ENCODE measurements at regions not wholly inside any gene's neighbourhood (a gene's known extent, or its start where the extent isn't known, plus 50 kb on each side); places are given as distances from the start of the nearest gene placed in this dataset.

DNA sequence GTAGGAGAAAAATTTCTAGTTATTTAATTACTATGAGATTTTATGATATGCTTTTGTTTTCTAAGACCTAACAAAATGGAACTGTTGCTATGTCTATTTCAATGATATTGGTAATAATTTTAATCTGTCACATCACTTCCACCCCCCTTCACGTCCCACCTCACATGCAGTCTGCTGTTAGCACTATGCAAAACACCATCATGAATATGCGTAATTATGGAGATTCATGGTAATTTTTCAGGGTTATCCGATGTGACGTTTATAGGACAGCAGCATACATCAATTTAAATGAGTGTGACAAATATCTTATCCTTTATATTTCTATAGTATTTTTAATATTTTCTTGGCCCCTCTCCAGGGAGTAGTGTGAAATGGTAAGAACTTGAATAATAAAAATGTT is 283.8 kb upstream of the TMEM161B start:
- WGBS (ENCODE audit: insufficient coverage, insufficient replicate concordance, low lambda C conversion rate, missing lambda C conversion rate) = 48% methylated on average over 4 of the region's 4 CpGs
- no peaks in the 10 kb centered on the region; a peak in 1 of 4 replicates for H3K27me3 ChIP-seq (replicated peaks in 1 of 2; ENCODE audit: control insufficient read depth in 2 of 2, insufficient read depth in 2 of 2, low read length in 1 of 2)
- H3K27ac ChIP-seq (ENCODE audit: control insufficient read depth, insufficient read depth) = no peak overlapping the region
- in situ Hi-C loops (cut with MboI) (no loop called here), intact Hi-C loops (cut with micrococcal nuclease; ENCODE audit: unreplicated experiment) (no loop called here)
- no peaks in the 10 kb centered on the region for H3K36me3 ChIP-seq (ENCODE audit: control insufficient read depth in 2 of 2, insufficient read depth in 2 of 2, low read length in 1 of 2)
- ChIA-PET RAD21 (ENCODE audit: unreplicated experiment) (interaction anchor here (1.0 kb wide), 1 partner anchor 138 kb away, joined by 3 read pairs; no protein-coding TSS in a partner anchor), SMC1A (ENCODE audit: uncharacterized antibody, unreplicated experiment) (interaction anchor here (1.0 to 1.6 kb wide), 2 partner anchors 9 to 10 kb away, joined by 3 to 4 read pairs; no protein-coding TSS in a partner anchor), CTCF (no interaction called here), POLR2A (no interaction called here)
- no peaks in the 10 kb centered on the region for H3K4me1 ChIP-seq (ENCODE audit: control insufficient read depth, insufficient read depth, low read length)
- DNase-seq (ENCODE audit: low read depth, low spot score) (no peak), FAIRE-seq (no peak), ATAC-seq (no peak)
- H2AFZ ChIP-seq (ENCODE audit: control insufficient read depth, low read depth, low read length) = no peak overlapping the region
- no peak overlapping the region for H3K9ac ChIP-seq (ENCODE audit: control insufficient read depth, insufficient read depth, low read length)
- H3K4me2 ChIP-seq (ENCODE audit: control insufficient read depth, insufficient read depth) = no peak overlapping the region
- BruUV-seq (replicated peaks) = no TSS peak
- TF ChIP-seq HDAC6 (IDR thresholded peaks at IDR 0.05; ENCODE audit: unreplicated experiment) = no peak
- H3K9me3 ChIP-seq (replicated peaks; ENCODE audit: control insufficient read depth, insufficient read depth, low read length) = no peaks in the 10 kb centered on the region
- H3K4me3 ChIP-seq = no peak overlapping the region
- H3K79me2 ChIP-seq (ENCODE audit: control insufficient read depth, insufficient read depth, low read length) = no peaks in the 10 kb centered on the region
- no peaks in the 10 kb centered on the region for H4K20me1 ChIP-seq (ENCODE audit: control insufficient read depth, insufficient read depth)

DNA sequence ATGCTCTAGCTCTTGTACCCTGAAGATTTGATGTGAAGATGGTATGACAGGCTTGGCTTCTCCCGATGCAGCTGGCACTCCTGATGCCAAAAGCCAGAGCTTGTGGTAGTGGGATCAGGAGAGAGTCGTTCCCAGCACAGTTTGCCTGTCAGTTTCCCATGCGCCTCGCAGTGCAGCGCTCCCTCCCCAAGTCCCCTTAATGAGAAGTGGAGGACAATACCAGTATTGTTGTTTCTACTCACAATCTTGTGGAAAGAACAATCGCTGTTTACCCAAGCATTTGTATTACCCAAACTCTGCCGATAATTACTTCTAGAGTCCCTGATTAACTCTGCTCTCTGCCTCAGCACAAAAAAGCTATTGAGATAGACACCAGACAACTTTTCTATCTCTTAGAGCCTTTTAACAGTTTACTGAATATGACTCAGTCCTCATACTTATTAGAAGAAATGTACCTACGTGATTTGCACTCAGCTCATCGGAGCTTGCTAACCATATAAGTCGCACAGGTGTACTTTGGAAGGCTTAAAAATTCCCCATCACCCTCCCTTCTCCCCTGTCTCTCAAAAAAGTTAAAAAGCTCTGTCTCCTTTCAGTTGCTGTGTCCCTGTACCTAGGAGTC is 283.2 kb upstream of the TMEM161B start:
- DNase-seq (ENCODE audit: low read depth, low spot score) (no peak), FAIRE-seq (no peak), ATAC-seq (no peak)
- no peaks in the 10 kb centered on the region; a peak in 1 of 4 replicates for H3K27me3 ChIP-seq (replicated peaks in 1 of 2; ENCODE audit: control insufficient read depth in 2 of 2, insufficient read depth in 2 of 2, low read length in 1 of 2)
- H3K79me2 ChIP-seq (ENCODE audit: control insufficient read depth, insufficient read depth, low read length) = no peaks in the 10 kb centered on the region
- H4K20me1 ChIP-seq (ENCODE audit: control insufficient read depth, insufficient read depth) = no peaks in the 10 kb centered on the region
- SMC1A ChIA-PET (ENCODE audit: uncharacterized antibody, unreplicated experiment) = interaction anchor here (1.0 to 1.6 kb wide), 2 partner anchors 8 to 10 kb away, joined by 3 to 4 read pairs; no protein-coding TSS in a partner anchor
- H3K4me3 ChIP-seq = no peak overlapping the region
- H3K27ac ChIP-seq (ENCODE audit: control insufficient read depth, insufficient read depth) = no peak overlapping the region
- H3K4me1 ChIP-seq (ENCODE audit: control insufficient read depth, insufficient read depth, low read length) = no peaks in the 10 kb centered on the region
- no peak overlapping the region for H3K9ac ChIP-seq (ENCODE audit: control insufficient read depth, insufficient read depth, low read length)
- H2AFZ ChIP-seq (ENCODE audit: control insufficient read depth, low read depth, low read length) = no peak overlapping the region
- WGBS (ENCODE audit: insufficient coverage, insufficient replicate concordance, low lambda C conversion rate, missing lambda C conversion rate) = 50% methylated on average over 10 of the region's 10 CpGs
- RAD21 ChIA-PET (ENCODE audit: unreplicated experiment) = no interaction called here
- no peaks in the 10 kb centered on the region for H3K36me3 ChIP-seq (ENCODE audit: control insufficient read depth in 2 of 2, insufficient read depth in 2 of 2, low read length in 1 of 2)
- no peak overlapping the region for H3K4me2 ChIP-seq (ENCODE audit: control insufficient read depth, insufficient read depth)
- intact Hi-C loops (cut with micrococcal nuclease; ENCODE audit: unreplicated experiment) = no loop called here
- H3K9me3 ChIP-seq (replicated peaks; ENCODE audit: control insufficient read depth, insufficient read depth, low read length) = no peaks in the 10 kb centered on the region
- BruUV-seq (replicated peaks) = no TSS peak
- in situ Hi-C loops (cut with MboI) = no loop called here
- POLR2A ChIA-PET = no interaction called here
- CTCF ChIA-PET = no interaction called here
- no peak for TF ChIP-seq RFX5 (IDR thresholded peaks at IDR 0.05; ENCODE audit: low read depth, low read length)
- TF ChIP-seq, protein P1, sequence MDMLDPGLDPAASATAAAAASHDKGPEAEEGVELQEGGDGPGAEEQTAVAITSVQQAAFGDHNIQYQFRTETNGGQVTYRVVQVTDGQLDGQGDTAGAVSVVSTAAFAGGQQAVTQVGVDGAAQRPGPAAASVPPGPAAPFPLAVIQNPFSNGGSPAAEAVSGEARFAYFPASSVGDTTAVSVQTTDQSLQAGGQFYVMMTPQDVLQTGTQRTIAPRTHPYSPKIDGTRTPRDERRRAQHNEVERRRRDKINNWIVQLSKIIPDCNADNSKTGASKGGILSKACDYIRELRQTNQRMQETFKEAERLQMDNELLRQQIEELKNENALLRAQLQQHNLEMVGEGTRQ (IDR thresholded peaks at IDR 0.05; ENCODE audit: borderline replicate concordance, low read depth, low read length) = no peak
- no peak for TF ChIP-seq HDGF (IDR thresholded peaks at IDR 0.05)
- no peak for TF ChIP-seq SIX5 (IDR thresholded peaks at IDR 0.05; ENCODE audit: low read depth, low read length, severe bottlenecking)
- no peak for TF ChIP-seq USF1 (IDR thresholded peaks at IDR 0.05; ENCODE audit: borderline replicate concordance, extremely low read length, insufficient read depth, low read depth, low read length)
- TF ChIP-seq FOS (IDR thresholded peaks at IDR 0.05; ENCODE audit: borderline replicate concordance, extremely low read depth, insufficient read length) = no peak
- TF ChIP-seq SMARCA5 (IDR thresholded peaks at IDR 0.05) = no peak
- TF ChIP-seq RAD51 (IDR thresholded peaks at IDR 0.05) = no peak
- TF ChIP-seq EGR1 (IDR thresholded peaks at IDR 0.05; ENCODE audit: borderline replicate concordance in 1 of 2, low read depth in 2 of 2, low read length in 2 of 2) = no peak
- TF ChIP-seq GATAD2B (conservative IDR thresholded peaks at IDR 0.05; ENCODE audit: low read depth) = no peak
- no peak for TF ChIP-seq HDAC6 (IDR thresholded peaks at IDR 0.05; ENCODE audit: unreplicated experiment)
- TF ChIP-seq MAX (IDR thresholded peaks at IDR 0.05; ENCODE audit: low read depth, low read length) = no peak
- TF ChIP-seq ZBED1 (IDR thresholded peaks at IDR 0.05; ENCODE audit: borderline replicate concordance) = no peak

Measured in GM12878 (cell line).